ENCODE measurements at regions not wholly inside any gene's neighbourhood (a gene's known extent, or its start where the extent isn't known, plus 50 kb on each side); places are given as distances from the start of the nearest gene placed in this dataset.

DNA sequence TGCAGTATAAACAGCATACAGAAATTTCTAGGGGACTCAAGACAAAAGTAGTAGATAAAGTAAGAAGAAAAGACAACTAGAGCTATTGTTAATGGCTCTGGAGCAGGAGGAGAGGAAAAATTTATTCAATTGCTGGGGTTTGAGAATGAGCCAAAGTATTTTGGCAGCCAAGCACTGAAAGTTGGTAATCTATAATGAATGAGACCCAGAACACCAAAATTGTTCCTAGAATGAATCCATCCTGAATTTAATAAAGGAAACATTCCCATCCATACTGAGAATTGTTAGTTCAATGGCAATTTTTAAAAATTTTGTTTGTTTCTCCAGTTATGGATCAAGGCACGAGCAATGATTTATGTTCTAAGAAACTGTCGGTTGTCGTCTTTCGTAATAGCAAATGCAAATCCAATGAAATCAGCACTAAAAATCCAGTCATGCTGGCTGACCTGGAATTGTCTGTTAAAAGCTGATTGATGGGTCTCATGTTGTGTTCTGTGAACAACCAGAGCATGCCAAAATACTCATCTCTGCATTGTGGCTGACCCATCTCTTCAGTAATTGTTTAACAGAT is 170.9 kb upstream of the LMNTD1 start:
- TF ChIP-seq, protein P1, sequence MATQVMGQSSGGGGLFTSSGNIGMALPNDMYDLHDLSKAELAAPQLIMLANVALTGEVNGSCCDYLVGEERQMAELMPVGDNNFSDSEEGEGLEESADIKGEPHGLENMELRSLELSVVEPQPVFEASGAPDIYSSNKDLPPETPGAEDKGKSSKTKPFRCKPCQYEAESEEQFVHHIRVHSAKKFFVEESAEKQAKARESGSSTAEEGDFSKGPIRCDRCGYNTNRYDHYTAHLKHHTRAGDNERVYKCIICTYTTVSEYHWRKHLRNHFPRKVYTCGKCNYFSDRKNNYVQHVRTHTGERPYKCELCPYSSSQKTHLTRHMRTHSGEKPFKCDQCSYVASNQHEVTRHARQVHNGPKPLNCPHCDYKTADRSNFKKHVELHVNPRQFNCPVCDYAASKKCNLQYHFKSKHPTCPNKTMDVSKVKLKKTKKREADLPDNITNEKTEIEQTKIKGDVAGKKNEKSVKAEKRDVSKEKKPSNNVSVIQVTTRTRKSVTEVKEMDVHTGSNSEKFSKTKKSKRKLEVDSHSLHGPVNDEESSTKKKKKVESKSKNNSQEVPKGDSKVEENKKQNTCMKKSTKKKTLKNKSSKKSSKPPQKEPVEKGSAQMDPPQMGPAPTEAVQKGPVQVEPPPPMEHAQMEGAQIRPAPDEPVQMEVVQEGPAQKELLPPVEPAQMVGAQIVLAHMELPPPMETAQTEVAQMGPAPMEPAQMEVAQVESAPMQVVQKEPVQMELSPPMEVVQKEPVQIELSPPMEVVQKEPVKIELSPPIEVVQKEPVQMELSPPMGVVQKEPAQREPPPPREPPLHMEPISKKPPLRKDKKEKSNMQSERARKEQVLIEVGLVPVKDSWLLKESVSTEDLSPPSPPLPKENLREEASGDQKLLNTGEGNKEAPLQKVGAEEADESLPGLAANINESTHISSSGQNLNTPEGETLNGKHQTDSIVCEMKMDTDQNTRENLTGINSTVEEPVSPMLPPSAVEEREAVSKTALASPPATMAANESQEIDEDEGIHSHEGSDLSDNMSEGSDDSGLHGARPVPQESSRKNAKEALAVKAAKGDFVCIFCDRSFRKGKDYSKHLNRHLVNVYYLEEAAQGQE (IDR thresholded peaks at IDR 0.05; ENCODE audit: insufficient read depth in 1 of 2, low read depth in 2 of 2, low read length in 2 of 2) = no peak

DNA sequence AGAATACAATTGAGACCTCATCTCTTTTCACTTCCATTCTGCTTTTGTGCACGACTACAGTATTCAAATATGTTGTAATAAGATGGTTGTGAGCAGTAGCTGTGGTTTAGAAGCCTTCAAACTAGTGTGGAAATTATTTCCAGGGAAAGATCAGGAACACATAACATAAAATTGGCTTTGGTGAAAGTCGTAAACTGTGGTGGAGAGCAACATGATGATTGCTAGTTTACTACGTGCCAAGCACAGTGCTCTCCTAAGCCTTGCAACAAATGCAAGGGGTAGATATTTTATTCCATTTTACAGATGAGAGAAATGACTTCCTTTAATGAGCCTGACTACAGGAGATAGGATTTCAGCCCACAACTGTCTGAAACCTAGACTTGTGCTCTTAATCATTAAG is 172.4 kb upstream of the LMNTD1 start:
- TF ChIP-seq, protein P1 (IDR thresholded peaks at IDR 0.05; ENCODE audit: insufficient read depth in 1 of 2, low read depth in 2 of 2, low read length in 2 of 2) = no peak
- TF ChIP-seq POLR2AphosphoS5 (IDR thresholded peaks at IDR 0.05; ENCODE audit: low read depth, low read length) (no peak), SIN3A (IDR thresholded peaks at IDR 0.05; ENCODE audit: borderline replicate concordance, insufficient read depth, low read length) (no peak), TAF1 (IDR thresholded peaks at IDR 0.05; ENCODE audit: borderline replicate concordance, insufficient read depth, low read length) (no peak)

DNA sequence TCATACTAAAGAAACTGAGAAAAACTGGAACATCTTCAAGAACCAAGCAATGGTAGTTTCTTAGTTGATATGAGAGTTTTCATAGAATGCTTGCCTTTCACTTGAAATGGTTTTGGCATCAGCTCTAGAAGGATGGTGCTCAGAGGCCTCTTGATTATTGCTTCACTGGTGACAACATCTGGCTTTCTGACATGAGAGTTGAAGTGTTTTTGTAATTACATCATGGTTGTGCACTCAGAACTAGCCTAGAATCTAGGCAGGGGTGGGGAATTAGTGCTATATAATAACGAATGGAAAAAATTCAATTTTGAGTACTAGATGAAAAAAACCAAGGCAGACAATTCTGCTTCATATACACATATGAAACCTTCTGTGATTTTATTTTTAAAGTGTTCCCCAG is 172.8 kb upstream of the LMNTD1 start:
- TF ChIP-seq TAF1 (IDR thresholded peaks at IDR 0.05; ENCODE audit: borderline replicate concordance, insufficient read depth, low read length) (no peak), FOXP2 (optimal IDR thresholded peaks at IDR 0.05; ENCODE audit: borderline replicate concordance, extremely low read depth, extremely low read length, insufficient read depth) (no peak), POLR2AphosphoS5 (IDR thresholded peaks at IDR 0.05; ENCODE audit: low read depth, low read length) (no peak), SIN3A (IDR thresholded peaks at IDR 0.05; ENCODE audit: borderline replicate concordance, insufficient read depth, low read length) (no peak)
- TF ChIP-seq, protein P1 (IDR thresholded peaks at IDR 0.05; ENCODE audit: insufficient read depth in 1 of 2, low read depth in 2 of 2, low read length in 2 of 2) = no peak

DNA sequence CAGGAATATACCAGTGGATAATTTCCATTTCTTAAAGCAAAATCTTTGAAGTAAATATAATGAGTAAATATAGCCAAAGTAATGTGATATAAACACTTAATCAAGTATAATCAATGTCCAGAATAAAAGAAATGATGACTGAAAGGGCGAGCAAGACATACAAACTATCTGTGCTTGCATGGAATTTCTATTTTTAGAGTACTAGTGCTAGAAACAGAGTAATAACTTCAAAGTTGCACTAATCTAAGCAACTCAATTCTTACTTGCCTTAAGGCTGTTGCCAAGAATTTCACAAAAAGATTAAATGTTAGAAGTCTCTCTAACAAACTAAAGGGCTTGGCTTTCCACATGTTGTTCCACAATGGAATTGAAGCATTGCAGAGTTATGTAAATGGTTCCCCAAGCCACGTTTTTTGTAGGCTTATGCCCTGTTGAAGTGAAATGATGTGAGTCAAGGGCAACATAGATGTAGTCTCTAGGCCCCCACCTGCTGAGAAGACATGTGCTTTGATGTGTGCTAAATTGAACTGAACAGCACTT is 175.0 kb upstream of the LMNTD1 start:
- TF ChIP-seq, protein P1 (IDR thresholded peaks at IDR 0.05; ENCODE audit: insufficient read depth in 1 of 2, low read depth in 2 of 2, low read length in 2 of 2) = no peak
- no peak for TF ChIP-seq SIN3A (IDR thresholded peaks at IDR 0.05; ENCODE audit: borderline replicate concordance, insufficient read depth, low read length)
- TF ChIP-seq TAF1 (IDR thresholded peaks at IDR 0.05; ENCODE audit: borderline replicate concordance, insufficient read depth, low read length) = no peak
- TF ChIP-seq POLR2AphosphoS5 (IDR thresholded peaks at IDR 0.05; ENCODE audit: low read depth, low read length) = no peak
- TF ChIP-seq FOXP2 (optimal IDR thresholded peaks at IDR 0.05; ENCODE audit: borderline replicate concordance, extremely low read depth, extremely low read length, insufficient read depth) = no peak
